ENCODE measurements at regions not wholly inside any gene's neighbourhood (a gene's known extent, or its start where the extent isn't known, plus 50 kb on each side); places are given as distances from the start of the nearest gene placed in this dataset.

DNA sequence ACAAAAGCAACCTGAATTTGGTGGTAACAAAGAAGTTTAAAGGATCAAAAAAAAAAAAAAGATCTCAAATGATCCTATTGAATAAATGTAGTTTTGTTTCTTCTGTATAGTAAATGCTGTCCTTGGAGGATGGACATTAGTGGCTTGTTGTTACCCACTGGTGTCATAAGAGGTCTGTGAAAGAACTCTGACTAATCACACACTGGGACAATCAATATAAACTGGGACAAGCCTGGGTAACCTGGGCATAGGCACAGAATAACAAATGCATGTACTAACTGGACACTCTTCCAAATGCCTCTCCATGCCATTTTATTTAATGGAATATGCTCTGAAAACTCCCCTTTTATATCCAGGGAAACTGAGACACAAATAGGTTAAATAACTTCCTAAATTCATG, 241.4 kb downstream of the DOK5 start:
- DNase-seq (ENCODE audit: low read depth in 4 of 4, low spot score in 2 of 4), result no peak

GRCh38 chr20:54716174-54716747, 240.9 kb downstream of the DOK5 start:
- DNase-seq (ENCODE audit: low read depth in 4 of 4, low spot score in 2 of 4), result no peak

DNA sequence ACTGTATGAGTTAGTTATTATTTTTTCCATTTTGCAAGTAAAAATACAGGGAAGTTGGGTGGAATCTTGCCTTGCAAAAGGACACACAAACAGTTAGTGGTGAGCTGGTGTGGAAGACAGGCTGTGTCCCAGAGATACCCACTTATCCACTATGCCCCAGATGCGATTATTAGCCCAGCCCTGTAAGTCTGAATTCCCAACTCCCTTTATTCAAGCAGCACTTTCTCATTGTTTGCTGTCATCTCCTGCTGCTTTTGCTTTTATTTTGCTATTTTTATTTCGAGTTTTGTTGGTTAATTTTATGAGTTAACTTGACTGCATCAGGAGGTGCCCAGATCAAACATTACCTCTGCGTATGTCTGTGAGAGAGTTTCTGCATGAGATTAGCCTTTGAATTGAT, 239.4 kb downstream of the DOK5 start:
- no peak for DNase-seq (ENCODE audit: low read depth in 4 of 4, low spot score in 2 of 4)

- no peak for DNase-seq (ENCODE audit: low read depth in 4 of 4, low spot score in 2 of 4)
Measured at GRCh38 chr20:54713727-54714126, 238.3 kb downstream of the DOK5 start.

GRCh38 chr20:54711071-54711470, 235.7 kb downstream of the DOK5 start:
- no peak for DNase-seq (ENCODE audit: low read depth in 4 of 4, low spot score in 2 of 4)

- no peak for DNase-seq (ENCODE audit: low read depth in 4 of 4, low spot score in 2 of 4)
Measured at GRCh38 chr20:54710341-54710740, 234.9 kb downstream of the DOK5 start.

DNA sequence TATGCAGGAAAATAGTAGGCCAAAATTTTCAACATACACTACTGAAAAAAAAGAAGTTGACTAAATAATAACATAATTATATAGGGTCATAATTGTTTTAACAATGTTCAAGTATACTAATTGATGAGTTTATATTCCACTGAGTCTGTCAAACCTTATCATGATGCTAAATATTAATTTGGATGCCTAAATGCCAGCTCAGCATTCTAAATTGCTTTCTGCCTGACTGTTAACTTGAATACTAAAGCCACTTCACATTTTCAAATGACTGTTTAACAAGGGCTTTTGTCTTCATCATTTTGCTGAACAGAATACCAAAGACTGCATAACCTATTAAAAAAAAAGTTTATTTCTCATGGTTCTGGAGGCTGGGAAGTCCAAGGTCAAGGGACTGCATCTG, 232.8 kb downstream of the DOK5 start:
- no peak for DNase-seq (ENCODE audit: low read depth in 4 of 4, low spot score in 2 of 4)

GRCh38 chr20:54707801-54708200, 232.4 kb downstream of the DOK5 start:
- no peak for DNase-seq (ENCODE audit: low read depth in 4 of 4, low spot score in 2 of 4)

- no peak for DNase-seq (ENCODE audit: low read depth in 4 of 4, low spot score in 2 of 4)
Measured at GRCh38 chr20:54706581-54706980, 231.2 kb downstream of the DOK5 start.

DNA sequence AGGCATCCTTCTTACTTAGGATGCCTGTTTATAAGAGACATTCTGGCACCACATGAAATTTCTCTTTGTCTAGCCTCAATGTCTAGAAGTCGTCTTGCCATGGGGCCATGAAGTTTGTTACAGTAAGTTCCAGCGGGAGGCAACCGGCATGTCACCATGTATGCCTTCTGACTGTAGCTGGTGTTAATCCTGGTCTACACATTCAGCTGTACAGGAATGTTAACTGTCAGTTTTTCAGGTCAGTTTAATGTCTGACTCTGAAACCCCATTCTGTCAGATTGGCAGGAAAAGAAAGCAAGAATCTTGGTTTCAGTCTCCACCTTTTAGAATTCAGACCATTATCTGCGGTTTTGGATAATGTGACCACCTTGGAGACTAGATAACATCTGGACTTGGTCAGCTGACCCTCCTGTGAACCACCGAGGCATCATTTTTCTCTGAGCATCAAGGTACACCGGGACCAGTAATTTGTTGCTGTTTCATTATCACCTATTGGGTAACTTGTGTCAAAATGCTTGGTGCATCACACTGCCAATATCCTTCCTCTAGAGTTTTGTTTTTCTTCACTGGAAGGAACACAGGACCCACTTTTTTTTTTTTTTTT, 228.7 kb downstream of the DOK5 start:
- no peak for DNase-seq (ENCODE audit: low read depth in 4 of 4, low spot score in 2 of 4)
